Activated CD4-positive, alpha-beta T cell treated with anti-CD3 and anti-CD28 coated beads for 4 hours (primary cell): ENCODE measurements at regions not wholly inside any gene's neighbourhood (a gene's known extent, or its start where the extent isn't known, plus 50 kb on each side); places are given as distances from the start of the nearest gene placed in this dataset.
A peak's percentile ranks its signal among the peaks of the same experiment; 100 is the strongest.

Source experiments
- DNase-seq, 2 donors: peaks; one replicate each; pipeline ENCODE4 v3.0.0-alpha.2; 2020

DNA sequence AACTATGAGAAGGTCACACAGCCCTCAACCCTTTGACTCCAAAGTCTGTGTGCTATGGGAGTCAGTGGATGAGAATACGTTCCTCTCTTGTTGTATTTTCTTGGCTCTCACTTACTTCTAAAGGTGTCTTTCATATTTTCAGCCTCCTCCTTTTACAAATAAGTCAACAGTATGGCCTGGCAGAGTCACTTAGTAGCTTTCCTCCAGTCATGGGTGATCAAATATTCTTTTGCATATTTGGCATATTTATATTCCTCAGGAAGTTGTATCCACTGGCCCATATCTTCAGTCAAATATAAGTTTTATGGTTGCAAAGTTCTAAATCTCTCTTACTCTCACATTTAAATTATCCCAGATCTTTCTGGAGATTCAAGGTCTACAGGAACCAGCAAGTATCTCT, 327.5 kb downstream of the ETS1 start:
- DNase-seq, result no peak

DNA sequence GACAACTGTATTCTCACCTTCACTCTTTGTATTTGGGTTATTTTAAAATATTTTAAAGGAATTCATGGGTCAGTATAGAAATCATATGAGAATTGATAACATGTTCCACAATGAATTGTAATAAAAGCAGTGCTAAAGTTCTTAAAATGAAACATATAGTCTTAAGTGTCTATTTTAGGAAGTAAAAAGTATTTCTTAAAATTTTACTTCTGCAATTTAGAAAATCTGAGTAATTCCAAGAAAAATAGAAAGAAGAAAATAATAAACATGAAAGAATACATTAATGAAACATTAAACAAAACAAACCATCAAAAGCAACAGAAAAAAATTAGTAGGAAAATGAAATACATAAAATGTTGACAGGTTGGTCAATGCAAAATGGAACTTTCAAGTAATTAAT, 332.4 kb downstream of the ETS1 start:
- no peak for DNase-seq

DNA sequence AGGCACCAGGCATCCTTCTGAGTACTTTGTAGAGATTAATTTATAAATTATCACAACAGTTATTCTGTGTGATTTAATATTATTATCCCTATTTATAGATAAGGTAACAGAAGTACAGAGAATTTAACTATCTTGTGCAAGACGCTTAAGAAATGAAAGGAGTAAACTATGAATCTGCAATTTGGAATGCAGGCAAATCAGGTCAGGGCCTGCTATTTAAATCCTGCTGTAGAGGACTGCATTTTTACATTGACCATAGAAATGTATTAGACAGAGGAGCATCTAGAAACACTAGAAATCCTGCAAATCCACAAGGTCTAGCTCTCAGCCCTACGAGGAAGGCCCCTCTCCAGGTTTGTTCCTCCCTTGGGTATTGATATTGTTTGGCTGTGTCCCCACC, 336.2 kb downstream of the ETS1 start:
- DNase-seq, result no peak

DNA sequence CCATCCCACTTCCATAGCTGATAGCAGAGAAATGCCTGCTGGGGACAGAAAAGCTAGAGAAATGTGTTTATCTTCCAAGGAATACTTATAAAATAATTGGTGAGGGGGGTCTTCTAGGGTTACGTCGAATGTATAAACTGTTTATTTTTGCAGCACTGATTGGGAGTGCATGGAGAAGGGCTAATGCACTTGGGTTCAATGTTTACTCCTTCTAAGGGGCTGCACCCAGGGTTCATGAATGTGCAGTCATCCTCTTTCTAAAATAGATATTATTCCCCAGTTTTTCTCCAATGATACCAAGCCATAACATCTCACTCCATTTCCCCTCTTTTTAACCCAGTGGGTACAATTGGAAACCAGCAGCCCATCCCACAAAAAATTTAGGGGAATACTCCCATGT, 336.9 kb downstream of the ETS1 start:
- DNase-seq, result no peak

DNA sequence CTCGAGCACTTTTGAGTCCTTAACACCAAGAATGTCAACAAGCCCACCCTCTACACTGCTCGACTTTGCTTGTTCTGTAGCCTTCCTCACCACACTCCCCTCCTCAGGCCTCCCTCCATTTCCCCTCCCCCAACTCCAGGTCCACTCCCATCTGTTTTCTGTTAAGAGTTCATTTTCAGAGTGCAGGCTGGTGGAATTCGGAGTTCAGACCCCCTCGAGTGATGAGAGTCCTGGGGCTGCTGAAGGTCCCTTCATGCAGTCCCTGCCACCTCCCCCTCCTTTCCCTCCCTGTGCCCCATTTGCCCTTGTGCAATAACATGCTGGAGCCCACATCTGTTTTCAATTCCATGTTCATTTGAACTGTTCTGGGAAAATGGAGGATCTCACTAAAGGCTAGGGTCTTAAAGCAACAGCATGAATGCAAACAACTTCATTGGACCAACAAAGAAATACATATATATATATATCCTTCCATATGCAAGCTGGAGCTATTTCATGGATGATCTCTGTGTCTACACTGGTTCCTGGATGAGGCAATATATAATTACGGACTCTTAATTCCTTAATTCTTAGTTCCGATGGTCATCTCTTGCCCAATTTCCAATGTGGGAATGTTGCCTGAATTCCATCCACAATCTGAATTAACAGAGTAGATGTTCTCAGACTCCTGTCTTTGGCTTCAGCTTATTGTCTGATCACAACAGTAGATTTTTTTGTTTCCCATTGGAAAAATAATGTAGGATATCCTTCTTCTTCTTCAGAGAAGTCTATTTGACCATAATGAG, 340.4 kb downstream of the ETS1 start:
- DNase-seq, result no peak

DNA sequence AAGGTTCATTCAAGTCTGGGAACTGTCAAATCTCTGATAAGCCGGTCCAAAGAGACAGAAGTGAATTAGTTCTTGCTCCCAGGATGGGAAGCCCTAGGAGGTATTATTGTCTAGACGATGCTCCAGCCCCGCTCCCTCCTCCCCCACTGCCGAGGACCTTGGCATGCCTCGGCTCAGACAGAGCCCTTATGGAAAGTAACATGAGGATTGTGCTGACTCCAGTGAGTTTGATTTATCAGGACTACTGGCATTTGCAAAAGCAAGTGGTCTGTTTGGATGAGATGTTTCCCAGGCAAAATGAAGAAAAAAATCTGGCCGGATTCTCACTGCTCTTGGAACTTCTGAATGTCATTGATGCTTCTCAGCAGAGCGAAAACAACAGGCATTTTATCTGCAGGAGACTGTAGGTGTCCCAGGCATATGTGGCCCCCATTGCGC, 341.0 kb downstream of the ETS1 start:
- no peak for DNase-seq

DNA sequence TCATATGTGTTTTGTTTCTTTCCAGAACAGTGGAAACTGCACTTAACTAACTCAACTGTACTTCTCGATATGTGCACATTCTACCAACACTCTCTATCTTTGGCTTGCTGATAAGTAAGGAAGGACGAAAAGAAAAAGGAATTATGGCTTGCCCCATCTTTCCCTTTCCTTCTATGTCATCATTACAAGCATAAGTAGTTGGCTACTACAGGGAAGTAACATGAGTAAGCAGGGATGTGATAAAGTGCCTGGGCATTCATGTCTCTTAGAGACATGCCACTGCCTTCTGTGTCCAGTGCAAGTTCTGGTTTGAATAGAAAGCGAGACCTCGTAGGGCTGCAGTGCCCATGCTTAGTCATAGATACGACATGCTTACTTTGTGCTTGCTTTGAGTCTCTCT, 342.5 kb downstream of the ETS1 start:
- no peak for DNase-seq

DNA sequence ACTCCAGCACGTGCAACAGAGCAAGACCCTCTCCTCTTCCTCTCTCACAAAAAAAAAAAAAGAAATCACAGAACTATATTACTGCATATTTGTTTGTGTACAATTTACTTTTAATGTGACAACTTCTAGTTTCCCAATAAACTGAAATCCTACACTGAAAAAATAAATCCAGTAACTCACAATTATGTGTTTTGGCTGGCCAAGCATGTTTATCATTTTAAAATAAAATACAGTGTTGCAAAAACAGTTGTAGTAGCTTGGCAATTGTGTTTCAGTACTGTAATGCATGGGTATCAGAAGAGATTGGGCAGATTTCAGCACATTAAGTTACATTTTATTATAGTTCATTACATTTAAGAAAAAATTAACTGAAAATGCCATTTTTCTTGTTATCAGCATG, 344.9 kb downstream of the ETS1 start:
- DNase-seq, result no peak

DNA sequence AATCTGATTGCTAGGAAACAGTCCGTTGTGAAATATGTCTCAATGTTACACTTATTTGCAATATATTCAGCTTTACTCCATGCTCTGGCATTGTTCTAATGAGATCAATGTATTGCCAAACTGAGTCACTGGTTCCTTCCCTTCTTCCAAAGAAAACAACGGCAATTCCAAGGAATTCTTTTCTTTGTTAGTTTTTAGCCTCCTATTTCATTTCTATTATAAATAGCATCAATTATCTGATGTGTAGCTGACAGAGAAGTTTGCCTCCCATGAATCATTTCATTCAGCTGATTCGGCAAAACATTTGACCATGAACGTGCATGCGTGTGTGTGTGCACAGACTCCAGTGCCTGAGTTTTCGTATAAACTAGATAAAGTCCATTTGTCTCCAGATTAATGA, 346.8 kb downstream of the ETS1 start:
- no peak for DNase-seq

DNA sequence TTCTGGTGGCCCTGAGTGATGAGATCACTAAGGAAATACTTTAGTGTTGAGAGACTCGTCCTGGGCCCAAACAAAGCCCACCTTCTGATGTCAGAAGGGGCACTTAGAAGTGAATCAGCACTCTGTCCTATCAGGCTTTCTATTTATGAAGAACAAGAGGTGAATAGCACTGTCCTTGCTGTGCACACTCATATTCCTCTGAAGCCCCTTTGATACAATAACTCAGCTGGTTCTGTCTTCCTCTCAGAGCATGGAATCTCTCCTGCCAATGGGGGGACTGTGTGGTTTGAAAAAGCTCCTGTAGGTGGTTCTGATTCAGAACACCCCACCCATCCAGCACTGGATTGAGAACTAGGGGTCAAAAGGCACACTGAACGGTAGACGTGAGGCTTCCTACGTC, 348.1 kb downstream of the ETS1 start:
- no peak for DNase-seq

DNA sequence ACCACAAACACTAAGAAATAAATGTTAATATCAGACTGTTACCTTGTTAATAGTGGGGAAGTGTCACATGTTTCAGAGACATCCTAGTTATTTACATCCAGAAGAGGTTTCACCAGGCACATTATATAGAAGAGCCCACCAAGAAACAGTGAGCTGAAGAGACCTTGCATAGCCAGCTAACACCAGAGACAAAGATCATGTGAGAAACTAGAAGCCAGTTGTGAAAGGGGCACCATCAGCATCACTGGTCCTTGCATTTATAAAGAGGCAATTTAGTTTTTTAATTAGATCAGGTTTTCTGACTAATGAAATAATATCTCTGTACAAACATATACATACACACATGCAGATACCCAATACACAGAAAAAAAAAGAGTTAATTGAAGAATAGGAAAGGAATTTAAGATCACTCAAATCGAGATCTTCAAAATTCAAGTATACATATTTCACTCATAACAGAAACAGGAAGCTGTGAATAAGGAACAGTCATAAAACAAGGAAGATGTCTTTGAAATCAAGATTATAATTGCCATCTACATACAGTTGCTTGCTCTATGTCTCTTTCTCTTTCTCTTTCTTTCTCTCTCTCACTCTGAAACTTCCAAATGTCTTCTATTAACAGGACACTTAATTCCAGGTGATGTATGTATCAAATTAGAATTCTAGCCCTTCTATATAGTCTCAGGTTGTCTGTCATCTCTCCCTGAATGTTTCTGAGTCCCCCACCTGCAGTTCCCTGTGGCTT, 348.7 kb downstream of the ETS1 start:
- no peak for DNase-seq

DNA sequence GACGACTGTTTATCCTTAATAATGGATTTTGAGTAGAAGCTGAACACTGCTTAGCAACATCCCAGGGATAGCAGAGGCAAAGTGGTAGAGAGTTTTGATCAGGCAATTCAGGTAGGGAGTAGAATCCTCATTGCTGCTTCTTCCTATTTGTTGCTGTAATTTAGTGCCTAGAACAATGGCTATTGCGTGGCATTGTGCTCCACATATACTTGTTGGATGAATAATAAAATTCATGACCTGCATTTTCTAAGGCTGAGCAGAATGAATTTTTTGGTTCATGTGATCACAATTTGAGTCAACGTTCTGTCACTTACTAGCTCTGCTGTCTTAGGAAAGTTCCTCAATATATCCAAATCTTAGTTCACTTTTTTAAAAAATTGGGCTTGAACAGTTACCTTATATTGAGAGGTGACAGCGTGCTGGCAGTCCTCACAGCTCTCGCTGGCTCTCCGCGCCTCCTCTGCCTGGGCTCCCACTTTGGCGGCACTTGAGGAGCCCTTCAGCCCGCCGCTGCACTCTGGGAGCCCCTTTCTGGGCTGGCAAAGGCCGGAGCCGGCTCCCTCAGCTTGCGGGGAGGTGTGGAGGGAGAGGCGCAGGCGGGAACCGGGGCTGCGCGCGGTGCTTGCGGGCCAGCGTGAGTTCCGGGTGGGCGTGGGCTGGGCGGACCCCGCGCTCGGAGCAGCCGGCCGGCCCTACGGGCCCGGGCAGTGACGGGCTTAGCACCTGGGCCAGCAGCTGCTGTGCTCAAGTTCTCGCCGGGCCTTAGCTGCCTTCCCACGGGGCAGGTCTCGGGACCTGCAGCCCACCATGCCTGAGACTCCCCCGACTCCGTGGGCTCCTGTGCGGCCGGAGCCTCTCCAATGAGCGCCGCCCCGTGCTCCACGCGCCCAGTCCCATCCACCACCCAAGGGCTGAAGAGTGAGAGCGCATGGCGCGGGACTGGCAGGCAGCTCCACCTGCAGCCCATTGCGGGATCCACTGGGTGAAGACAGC, 350.6 kb downstream of the ETS1 start:
- DNase-seq, result no peak

DNA sequence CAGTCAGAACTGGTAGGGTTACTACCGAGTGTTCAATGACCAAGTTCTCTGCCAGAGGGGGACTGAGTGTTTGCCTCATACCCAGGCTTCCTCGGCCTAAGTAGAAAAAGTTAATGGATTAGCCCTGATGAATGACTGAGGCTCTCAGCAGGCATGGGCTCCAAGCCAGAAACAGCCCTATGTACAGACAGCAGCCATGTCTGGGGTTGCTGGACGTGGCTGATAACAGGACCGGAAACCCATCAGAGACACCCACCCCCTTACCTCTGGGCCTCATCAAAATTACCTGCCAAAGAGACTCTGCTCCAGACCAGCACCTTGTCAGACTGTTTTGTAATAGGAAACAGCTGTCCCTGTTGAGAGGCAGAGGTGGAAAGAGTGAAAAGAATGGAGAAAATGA, 351.4 kb downstream of the ETS1 start:
- DNase-seq, result no peak

DNA sequence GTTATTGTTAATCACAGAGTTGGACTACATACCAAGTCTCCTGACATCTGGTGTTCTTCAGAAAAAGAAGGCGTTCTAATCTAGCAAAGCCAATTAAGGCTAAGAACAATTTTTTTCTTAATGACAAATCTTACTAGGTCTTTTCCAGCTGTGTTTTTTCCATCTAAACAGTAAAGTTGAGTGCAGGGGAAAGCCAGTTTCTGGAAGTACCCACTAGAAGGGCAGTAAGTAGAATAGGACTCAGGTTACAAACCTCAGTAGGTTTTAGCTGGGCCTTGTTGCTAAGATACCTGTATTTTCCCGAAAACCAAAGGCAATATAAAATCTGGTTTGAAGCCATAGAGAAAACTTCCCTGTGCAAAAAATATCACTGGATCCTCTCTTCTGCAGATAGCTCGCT, 351.9 kb downstream of the ETS1 start:
- DNase-seq, result no peak

DNA sequence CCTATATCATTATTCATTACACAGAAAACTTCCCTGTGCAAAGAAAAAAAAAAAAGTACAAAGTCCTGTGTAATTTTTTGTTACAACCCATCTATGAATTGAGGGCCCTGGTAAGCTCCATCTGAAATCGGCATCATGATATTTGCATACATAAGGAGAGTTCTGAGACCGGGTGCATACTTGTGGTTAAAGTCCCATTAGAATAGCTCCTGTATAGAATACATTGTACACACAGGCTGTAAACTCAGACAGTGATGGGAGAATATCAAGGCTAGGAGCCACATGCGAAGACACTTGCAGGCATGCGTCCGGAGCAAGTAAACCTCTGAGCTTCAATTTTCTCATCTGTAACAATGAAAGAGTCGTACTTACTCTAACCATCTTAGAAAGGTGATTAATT, 353.2 kb downstream of the ETS1 start:
- DNase-seq, result no peak

DNA sequence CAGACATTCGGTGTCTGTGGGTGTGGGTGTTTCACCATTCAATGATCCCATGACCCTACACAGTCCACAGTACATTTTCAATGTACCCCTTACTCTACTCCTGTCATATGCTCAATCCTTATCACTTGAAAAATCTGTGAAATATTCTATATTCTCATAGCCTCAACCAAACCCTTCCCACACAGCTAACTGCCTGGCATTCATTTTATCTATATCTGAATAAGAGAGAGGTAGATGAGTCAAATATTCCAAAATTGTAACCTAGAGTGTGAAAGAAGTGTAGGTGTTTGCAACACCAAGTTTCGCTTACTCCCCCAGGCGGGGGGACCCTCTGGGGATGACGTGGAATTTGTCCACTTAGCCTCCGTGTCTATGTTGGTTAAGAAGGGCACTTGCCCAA, 354.8 kb downstream of the ETS1 start:
- DNase-seq, result peak in 1 of 2 donors; percentile 6

DNA sequence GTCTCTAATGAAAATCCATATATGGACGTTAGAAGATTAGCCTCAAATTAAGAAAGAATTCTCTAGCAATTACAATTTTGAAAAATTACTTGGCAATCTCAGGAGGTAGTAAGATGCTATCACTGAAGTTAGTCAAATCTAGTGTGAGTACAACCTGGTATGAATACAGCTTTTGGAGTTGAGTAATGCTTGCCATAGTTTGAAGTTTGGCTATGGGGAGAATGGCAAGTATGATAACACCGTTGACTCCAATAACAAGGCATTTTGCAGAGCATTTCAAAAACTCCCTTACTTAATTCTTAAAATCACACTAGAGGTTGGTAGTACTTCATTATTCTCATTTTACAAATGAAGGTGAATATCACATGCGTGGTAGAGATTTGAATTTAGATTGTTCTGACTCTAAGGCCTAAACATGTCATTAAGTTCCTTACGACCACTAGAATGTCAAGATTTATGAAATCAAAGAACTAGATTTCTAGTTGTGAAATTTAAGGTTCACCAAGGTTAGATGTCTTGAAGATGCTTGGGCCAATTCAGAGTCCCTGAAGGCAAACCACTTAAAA, 355.4 kb downstream of the ETS1 start:
- DNase-seq, result no peak

DNA sequence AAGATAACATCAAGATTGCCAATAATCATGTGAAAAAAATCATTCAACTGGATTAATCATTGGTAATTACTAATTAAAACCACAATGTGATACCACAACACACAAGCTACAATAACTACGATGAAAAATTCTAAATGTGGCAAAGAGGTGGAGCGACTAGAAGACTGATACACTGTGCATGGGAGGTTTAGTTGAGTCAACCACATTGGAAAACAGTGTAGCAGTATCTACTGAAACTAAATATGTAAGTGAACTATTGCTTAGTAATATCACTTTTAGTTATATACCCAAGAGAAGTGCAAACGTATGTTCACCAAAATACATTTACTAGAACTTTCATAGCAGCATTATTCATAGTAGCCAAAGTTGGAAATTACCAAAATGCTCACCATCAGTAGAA, 359.9 kb downstream of the ETS1 start:
- no peak for DNase-seq

DNA sequence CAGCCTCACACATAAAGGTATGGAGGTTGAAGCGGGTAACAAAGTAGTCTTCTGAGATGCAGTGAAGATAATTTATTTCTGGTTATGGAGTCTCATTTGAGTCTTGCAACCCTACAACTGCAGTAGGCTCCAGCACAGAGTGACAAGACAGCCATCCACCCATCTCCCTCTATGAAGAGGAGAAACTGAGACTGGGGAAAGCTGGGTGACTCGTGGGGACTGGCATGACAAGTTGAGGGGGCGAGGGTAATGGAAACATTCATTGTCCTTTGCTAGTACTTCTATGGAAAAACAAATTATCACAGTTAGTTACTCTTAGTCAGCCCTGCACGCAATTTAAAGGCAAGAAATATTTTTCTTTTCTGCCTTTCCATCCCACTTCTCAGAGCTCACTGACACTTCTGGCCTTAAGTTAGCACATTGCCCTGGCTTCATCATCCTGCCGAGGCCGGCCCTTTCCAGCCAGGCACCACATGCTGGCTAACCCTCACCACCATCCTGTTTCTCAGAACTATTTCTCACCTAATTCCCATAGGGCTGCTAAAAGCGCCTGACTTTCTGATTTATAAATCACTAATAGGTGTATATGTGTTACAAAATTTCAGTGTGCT, 361.1 kb downstream of the ETS1 start:
- DNase-seq, result peak in 1 of 2 donors; percentile 7

DNA sequence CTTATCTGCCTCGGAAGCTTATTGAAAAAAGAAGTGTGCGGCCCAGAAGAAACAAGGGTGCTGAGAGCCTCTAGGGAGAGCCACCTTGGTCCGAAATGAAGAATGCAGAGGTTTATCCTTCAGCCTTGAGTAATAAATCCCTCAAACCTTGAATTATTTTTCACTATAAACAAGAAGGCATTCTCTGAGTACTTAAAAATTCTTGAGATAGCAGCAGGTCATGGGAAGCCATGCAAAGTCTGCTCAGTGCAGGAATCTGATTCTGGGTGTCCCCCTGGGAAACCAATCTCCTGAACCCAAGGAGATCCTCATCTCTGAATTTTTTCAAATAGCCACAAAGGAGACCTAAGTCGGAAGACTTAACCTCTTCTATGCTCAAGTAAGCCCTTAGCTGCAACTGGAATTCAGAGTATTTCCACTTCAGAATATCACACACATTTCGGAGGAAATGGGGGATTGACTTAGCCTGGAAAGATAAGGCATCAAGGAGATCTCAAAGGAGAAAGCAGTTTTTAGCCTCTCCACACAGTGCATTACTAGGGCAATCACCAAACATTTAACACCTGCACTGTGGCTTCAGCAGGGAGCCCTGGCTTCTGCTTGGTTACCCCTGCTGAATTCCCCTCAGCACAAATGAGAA, 365.0 kb downstream of the ETS1 start:
- DNase-seq, result no peak

DNA sequence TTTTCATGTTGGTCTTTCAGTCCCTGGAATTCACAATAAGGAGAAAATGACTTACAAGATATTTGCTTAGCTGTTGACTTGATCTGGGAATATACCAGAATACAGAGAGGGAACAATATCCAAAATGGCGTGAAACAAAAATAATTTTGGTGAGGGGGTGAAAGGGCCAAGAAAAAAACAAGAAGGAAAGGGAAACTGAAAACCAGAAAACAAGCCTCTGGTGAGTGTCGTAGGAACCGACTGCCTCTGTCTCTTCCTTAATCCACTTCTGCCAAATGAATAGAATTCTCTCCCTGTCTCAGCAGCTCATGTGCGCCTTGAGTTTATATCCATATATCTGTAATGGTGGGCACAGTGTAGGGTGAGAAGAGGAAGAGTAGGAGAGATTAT, 367.6 kb downstream of the ETS1 start:
- DNase-seq, result no peak

DNA sequence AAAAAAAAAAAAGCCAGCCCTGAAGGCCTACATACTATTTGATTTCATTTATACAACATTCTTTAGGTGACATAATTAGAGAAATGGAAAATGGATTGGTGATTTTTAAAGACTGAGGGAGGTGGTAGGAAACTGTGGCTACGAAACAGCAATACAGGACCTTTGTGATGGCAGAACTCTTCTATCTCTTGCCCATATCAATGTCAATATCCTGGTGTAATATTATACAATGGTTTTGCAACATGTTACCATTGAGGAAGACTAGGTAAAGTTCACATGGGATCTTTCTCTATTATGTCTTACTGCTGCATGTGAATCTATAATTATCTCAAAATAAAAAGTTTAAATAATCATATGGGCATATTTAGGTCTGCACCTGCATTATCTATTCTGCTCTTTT, 371.2 kb downstream of the ETS1 start:
- no peak for DNase-seq
